ENCODE measurements at regions not wholly inside any gene's neighbourhood (a gene's known extent, or its start where the extent isn't known, plus 50 kb on each side); places are given as distances from the start of the nearest gene placed in this dataset.

GRCh38 chr14:65878586-65878985 is 466.1 kb downstream of the FUT8 start:
- no peak for DNase-seq

DNA sequence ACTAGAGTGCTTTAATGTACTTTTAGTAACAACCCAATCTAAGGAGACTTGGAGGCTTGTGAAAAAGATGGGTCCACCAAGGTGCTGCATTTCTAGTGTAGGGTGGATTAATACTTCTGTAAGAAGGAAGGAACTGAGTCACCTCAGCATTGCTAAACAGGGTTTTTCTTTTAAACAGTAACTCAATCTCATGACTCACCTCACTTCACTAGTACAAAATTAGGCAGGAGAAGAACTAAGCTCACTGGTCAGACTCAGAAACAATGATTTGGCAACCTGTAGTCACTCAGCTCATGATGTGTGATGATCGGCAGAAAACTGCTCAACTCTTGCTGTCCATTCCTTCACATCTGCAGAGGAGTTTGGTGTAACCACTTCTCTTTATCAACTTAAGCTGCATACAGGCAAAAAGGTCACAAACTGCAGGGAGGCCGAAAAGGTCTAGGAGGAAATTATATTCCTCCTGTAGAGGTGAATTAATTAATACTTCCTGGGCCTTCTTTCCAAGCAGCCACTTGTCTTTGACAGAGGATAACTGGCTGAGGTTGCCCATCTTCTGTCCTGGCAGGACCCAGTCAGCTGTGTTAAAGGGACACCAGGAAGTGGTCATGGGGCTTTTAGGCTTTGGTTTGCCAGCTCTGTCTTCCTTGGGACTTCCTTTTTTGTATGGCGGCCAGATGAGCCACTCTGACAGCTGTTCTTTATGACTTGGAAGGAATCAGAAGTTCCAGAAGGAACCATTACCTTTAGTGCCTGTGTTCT is 466.9 kb downstream of the FUT8 start:
- DNase-seq: peak; percentile 17

- DNase-seq: no peak
Observed at GRCh38 chr14:65880507-65880906, 468.0 kb downstream of the FUT8 start.

GRCh38 chr14:65881642-65882041 is 469.1 kb downstream of the FUT8 start:
- DNase-seq: no peak

GRCh38 chr14:65888677-65889076 is 476.1 kb downstream of the FUT8 start:
- DNase-seq: no peak

- DNase-seq: no peak
Observed at GRCh38 chr14:65892315-65892714, 479.8 kb downstream of the FUT8 start.

- no peak for DNase-seq
Observed at GRCh38 chr14:65900164-65900563, 487.6 kb downstream of the FUT8 start.

DNA sequence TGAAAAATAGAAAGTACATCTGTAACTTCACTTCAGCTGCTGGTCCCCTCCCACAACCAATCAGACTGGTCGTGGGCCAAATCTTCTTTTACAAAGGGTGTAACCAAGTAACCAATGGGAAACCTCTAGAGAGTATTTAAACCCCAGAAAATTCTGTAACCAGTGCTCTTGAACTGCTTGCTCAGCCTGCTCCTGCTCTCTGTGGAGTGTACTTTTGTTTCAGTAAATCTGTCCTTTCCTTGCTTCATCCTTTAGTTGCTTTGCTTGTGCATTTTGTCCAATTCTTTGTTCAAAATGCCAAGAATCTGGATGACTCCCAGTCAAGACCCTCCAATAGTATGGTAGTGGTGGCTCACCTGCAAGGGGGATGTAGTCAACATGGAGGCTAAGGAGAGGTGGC is 489.1 kb downstream of the FUT8 start:
- DNase-seq: no peak

GRCh38 chr14:65904988-65905387 is 492.5 kb downstream of the FUT8 start:
- no peak for DNase-seq

DNA sequence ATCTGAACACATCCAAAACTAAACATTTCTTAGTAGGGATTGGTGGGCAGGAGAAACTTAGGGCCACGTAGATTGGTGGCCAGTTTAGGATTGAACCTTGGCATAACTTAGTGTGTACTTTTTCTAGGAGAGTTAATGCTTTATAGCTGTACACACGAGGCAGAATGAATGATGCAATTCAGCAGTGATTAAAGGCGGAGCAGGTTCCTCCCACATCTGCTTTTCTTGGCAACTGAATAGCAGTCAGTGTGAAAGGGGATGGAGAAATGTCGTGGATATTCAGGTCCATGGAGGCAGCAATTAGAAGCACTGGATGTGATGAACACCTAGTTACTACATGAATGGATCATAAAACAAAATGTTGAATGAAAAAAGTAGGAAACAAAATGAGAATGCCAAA is 493.8 kb downstream of the FUT8 start:
- DNase-seq: no peak

DNA sequence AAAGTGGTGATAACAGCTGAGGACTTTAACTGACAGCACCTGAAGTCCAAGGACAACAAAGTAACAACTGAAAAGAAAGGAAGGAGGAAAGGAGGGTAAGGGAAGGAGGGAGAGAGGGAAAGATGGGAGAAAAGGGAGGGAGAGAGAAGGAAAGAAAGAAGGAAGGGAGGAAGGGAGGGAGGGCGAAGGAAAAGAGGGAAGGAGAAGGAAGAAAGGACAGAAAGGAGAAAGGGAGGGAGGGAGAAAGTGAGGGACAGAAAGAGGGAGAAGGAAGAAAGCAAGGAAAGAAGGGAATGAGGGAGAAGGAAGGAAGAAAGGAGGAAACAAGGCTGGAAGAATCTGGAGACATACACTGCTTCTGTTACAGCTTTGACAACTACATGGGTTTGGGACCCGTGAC is 494.4 kb downstream of the FUT8 start:
- DNase-seq: no peak

- DNase-seq: peak; percentile 67
Observed at GRCh38 chr14:65910108-65910786, 497.7 kb downstream of the FUT8 start.

GRCh38 chr14:65915125-65915524 is 502.6 kb downstream of the FUT8 start:
- DNase-seq: peak; percentile 45

DNA sequence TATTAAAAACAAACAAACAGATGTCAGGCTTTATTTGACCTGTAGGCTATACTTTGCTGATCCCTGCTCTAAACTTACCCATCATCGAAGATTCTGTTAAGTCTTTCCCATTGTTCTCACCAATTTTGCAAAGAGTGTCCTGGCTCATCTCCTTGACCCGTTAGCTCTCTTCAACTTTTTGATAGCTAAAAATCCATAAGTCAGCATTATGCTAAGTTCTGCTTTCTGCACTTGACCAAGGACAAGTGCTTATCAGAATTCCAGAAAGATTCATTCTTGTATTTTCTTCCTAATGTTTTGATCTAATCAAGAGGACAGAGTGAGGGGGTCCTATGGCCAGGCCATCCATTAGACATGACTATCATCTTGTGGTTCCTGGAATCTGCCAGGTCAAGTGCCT is 503.5 kb downstream of the FUT8 start:
- no peak for DNase-seq

GRCh38 chr14:65920996-65921395 is 508.5 kb downstream of the FUT8 start:
- peak; percentile 18 for DNase-seq

- DNase-seq: no peak
Observed at GRCh38 chr14:65922142-65922541, 509.6 kb downstream of the FUT8 start.

DNA sequence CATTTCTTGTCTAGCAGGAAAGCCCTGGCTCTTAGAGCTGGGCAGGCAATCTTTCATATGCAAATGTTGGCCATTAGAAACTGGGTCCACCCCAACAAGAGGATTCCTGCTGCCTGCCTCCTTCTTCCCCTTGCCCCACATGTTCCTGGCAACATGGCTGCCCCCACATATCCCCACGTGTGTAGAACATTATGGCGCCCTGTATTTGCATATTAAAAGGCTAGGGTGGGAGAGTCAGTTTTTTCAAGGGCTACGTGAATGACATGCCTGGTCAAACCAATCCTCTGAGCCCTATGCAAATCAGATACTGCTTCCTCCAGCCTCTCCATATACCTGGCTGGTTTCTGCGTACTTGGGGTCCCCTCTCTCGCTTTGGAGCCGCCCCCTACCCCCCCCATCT is 514.0 kb downstream of the FUT8 start:
- no peak for DNase-seq

- no peak for DNase-seq
Observed at GRCh38 chr14:65926935-65927700, 514.6 kb downstream of the FUT8 start.

DNA sequence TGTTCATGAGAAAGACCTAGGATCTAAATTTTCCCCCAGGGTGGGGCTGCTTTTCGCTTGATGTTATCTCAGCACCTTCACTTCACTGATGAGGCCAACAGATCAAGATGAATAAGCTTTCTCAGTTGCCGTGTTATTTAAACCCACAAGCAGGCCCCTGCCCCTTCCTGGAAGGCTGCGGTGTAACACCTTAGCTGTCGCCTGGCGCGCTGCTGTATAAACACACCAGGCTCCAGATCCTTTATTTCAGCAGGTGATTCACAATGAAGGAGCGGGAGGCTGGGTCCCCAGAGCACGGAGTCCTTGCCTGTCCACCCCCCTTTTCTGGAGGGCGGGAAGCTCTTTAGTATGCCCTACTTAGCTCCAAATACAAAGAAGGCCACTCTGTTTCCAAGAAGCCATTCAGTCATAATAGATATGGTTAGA is 515.4 kb downstream of the FUT8 start:
- no peak for DNase-seq

DNA sequence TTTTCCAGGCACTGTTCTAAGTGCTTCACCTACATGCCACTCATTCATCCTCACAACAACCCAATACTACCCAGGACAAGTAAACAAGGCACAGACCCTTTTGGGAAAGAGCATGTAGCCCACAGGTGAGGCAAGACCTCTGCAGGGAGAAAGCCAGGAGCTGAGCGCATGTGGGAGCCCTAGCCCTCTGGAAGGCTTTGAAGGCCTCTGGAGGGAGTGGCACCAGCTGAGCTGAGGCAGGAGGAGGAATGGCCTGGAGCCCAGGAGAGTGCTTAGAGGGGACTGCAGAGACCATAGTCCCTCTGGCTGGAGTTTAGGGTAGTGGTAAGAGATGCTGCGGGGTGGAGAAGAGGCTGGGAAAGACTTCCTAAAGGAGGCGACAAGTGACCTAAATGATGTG is 516.5 kb downstream of the FUT8 start:
- no peak for DNase-seq

DNA sequence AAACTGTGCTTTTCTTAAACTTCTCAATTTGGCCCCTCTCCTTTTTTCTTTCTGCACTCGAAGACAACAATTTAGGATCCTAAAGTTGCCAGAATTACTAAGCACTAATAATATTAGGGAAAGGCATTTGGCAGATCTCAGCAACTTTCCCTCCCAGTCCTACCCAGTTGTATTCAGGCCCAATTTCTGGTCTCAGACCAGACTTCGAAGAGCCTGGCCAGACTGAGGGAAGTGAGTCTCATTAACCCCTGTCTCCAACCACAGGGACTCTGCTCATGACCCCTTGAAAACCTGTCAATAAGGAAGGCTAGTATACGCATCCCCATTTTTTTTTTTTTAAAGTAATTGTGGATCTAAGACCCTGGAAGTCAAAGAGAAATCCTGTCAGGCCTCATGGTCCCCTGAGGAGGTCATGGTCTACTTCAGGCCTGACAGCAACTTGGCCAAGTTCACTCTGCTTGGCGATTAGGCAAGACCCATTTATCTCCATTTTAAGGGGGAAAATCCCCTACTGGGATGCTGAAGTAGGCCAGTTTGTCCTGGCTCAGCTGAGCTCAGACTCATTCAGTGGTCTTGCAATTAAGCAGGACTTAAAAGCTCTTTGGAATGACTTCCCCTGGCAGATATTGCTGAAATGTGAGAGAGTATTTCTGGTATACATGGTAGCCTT is 521.0 kb downstream of the FUT8 start:
- no peak for DNase-seq

- DNase-seq: no peak
Observed at GRCh38 chr14:65934070-65934435, 521.5 kb downstream of the FUT8 start.

DNA sequence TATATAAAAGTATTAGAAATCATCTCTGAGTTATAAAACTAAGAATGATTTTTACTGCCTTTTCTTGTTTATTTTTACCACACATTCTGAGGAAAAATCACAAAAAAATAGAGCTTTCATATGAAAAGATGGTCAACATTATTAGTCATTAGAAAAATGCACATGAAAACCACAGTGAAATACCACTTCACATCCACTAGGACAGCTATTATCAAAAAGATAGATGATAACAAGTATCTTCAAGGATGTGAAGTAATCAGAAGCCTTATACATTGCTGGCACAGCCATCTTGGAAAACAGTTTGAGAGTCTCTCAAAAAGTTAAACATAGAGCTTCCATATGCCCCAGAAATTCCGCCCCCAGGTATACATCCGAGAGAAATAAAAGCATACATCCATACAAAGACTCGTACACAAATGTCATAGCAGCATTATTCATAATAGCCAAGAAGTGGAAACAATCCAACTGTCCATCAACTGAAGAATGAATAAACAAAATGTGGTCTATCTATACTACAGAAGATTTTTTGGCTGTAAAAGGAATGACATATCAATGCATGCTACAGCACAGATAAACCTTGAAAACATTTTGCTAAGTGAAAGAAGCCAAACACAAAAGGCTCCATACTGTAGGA is 523.9 kb downstream of the FUT8 start:
- no peak for DNase-seq

Measured in fibroblast of skin of back (primary cell).